Stimulated activated CD8-positive, alpha-beta memory T cell treated with anti-CD3 and anti-CD28 coated beads, Interleukin-12 subunit alpha, Interleukin-12 subunit beta, amount 100 ng/mL, for 4 hours (primary cell): ENCODE measurements at regions not wholly inside any gene's neighbourhood (a gene's known extent, or its start where the extent isn't known, plus 50 kb on each side); places are given as distances from the start of the nearest gene placed in this dataset.
"Not testable (repeated sequence)": the region's sequence is repeated elsewhere in the genome, so short reads cannot be mapped to it uniquely, and the experiment has no call there.

ENCODE experiments used
- DNase-seq: peaks from one replicate; pipeline ENCODE4 v3.0.0-alpha.2; 2020; ENCODE audit warnings: low read depth

GRCh38 chr4:12447451-12447850, 1018.8 kb upstream of the HS3ST1 start:
- no peak for DNase-seq

GRCh38 chr4:12446657-12447185, 1018.0 kb upstream of the HS3ST1 start:
- DNase-seq = no peak

DNA sequence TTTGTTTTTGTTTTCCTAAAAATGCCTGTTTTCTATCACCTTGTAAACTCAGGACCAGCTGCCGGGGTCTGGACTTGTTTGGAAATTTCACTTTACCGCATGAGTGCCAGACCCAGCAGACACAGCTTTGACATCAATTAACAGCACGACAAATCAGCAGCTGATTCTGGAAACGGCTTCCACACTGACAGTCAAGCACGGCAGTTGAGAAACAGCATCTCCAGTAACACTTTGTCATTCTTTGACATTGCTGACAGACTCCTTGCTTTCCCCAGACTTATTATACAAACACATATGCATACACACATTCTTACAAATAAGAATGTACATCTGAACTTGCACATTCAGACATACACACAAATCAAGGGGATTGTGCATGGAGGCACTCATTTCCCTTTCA, 1017.6 kb upstream of the HS3ST1 start:
- no peak for DNase-seq

GRCh38 chr4:12445711-12446235, 1017.1 kb upstream of the HS3ST1 start:
- DNase-seq = no peak

DNA sequence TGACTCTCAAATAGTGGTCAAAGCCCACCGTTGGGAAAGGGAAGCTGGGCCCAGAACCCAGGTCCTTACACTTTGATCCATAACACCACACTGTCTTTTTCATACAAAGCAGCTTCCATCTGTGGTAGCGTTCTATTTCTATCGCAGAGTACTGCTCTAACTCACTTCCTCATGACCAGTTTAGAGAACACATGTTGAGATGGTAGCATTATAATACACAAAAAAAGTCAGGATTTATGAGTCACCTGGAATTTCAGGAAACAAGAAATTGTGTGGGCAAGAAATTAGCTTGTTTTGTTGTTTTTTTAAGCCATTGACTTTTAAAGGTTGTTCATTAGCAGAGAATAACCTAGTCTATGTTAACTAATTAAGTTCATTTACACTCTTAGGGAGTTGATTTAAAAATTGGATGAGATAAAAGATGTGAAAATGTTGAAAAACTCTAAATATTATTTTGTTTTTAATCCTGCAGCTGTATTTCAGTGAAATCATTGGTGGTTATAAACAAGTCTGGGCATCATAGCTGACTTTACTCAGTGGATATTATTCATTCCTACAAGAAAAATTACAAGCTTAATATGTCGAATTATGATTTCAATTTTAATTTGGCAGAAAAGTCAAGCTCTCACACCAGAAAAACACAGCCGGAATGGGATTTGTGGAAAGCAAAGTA, 1011.1 kb upstream of the HS3ST1 start:
- DNase-seq = no peak

GRCh38 chr4:12431259-12431658, 1002.6 kb upstream of the HS3ST1 start:
- DNase-seq = not testable (repeated sequence)

- no peak for DNase-seq
Observed at GRCh38 chr4:12421364-12421763, 992.7 kb upstream of the HS3ST1 start.

DNA sequence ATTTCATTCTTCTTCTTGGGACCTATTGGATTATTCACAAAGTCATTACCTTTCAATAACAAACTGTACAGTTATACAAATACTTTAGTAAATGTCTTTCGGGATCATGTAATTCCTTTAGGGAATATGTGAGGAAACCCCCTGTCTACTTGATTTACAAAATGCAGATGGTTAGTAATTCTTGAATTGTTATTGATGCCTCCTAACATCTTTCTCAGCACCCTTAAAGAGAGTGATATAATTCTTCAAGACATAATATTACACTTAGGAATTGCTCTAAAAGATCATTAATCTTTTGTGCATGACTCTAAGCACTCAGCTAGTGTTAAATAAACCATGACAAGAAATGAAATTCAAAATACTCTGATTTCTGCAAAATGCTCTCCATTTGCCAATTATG, 988.1 kb upstream of the HS3ST1 start:
- DNase-seq = no peak

- no peak for DNase-seq
Observed at GRCh38 chr4:12414181-12414812, 985.6 kb upstream of the HS3ST1 start.

- no peak for DNase-seq
Observed at GRCh38 chr4:12411072-12411471, 982.4 kb upstream of the HS3ST1 start.

GRCh38 chr4:12409507-12410190, 981.0 kb upstream of the HS3ST1 start:
- no peak for DNase-seq

GRCh38 chr4:12408364-12408763, 979.7 kb upstream of the HS3ST1 start:
- DNase-seq = no peak

DNA sequence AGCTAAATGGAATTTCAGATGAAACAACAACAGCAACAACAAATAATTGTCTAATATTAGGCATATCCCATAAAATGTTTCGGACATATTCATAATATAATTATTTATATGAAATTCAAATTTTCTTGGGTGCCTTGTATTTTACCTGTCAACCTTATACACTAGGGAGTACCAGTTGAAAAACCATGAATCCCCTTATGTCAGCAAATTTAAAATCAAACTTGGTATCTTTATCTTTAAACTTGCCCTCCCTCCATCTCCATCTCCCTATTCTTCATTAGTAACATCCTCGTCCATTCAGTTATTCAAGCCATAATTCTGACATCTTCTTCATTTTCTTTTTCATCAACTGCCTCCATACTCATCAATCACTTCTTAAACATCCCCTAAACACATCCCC, 974.5 kb upstream of the HS3ST1 start:
- no peak for DNase-seq

DNA sequence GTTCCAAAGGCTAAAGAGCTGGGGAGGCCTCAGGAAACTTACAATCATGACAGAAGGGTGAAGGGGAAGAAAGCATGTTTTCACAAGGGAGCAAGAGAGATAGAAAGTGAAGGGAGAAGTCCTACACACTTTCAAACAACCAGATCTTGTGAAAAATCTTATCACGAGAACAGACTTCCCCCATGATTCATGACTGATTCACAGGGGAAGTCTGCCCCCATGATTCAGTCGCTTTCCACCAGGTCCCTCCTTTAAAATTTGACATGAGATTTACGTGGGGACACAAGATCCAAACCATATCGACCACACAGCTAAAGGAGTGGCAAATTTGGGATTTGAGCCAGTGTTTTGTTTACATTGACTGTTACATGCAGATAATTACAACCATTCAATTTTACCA, 971.1 kb upstream of the HS3ST1 start:
- no peak for DNase-seq

GRCh38 chr4:12393631-12394262, 965.1 kb upstream of the HS3ST1 start:
- no peak for DNase-seq

DNA sequence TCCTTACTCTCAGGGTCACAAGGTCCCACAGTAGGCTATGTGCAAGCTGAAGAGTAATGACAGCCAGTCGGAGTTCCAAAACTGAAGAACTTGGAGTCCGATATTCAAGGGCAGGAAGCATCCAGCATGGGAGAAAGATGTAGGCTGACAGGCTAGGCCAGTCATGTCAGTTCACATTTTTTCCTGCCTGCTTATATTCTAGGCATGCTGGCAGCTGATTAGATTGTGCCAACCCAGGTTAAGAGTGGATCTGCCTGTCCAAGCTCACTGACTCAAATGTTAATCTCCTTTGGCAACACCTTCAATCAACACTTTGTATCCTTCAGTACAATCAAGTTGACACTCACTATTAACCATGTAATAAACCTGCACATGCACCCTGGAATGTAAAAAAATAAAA, 960.9 kb upstream of the HS3ST1 start:
- DNase-seq = no peak

GRCh38 chr4:12382567-12382966, 953.9 kb upstream of the HS3ST1 start:
- DNase-seq = no peak

GRCh38 chr4:12379191-12379590, 950.5 kb upstream of the HS3ST1 start:
- no peak for DNase-seq

GRCh38 chr4:12375805-12376204, 947.1 kb upstream of the HS3ST1 start:
- DNase-seq = no peak

- not testable (repeated sequence) for DNase-seq
Observed at GRCh38 chr4:12365869-12366268, 937.2 kb upstream of the HS3ST1 start.

- DNase-seq = no peak
Observed at GRCh38 chr4:12360391-12360790, 931.7 kb upstream of the HS3ST1 start.

DNA sequence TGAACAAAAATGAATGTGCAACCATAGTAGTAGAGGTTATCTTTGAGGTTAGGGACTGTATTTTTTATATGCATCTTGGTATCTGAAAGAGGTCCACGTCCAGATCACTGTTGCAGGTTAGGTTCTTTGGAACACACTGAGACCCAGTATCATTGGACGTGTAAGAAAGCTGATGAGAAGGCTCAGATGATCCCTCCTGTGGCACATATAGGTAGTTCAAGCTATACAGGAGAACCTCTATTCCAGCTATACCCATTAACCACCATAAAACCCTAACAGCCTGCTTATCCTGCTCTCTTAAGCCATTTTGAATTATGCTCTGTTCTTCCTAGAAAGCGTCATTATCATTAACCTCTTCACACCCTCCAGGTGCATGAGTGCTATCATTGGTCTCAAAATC, 930.7 kb upstream of the HS3ST1 start:
- no peak for DNase-seq
